Right forelimb (tissue), 1 donor: ENCODE measurements at regions not wholly inside any gene's neighbourhood (a gene's known extent, or its start where the extent isn't known, plus 50 kb on each side); places are given as distances from the start of the nearest gene placed in this dataset.
A peak's percentile ranks its signal among the peaks of the same experiment; 100 is the strongest.

Experiments used
- DNase-seq: peaks from one replicate; pipeline ENCODE4 v3.0.0-alpha.2; 2018

- DNase-seq: peak; percentile 32
Measured at GRCh38 chr14:94682061-94682516, 69.9 kb downstream of the SERPINA3 start.

DNA sequence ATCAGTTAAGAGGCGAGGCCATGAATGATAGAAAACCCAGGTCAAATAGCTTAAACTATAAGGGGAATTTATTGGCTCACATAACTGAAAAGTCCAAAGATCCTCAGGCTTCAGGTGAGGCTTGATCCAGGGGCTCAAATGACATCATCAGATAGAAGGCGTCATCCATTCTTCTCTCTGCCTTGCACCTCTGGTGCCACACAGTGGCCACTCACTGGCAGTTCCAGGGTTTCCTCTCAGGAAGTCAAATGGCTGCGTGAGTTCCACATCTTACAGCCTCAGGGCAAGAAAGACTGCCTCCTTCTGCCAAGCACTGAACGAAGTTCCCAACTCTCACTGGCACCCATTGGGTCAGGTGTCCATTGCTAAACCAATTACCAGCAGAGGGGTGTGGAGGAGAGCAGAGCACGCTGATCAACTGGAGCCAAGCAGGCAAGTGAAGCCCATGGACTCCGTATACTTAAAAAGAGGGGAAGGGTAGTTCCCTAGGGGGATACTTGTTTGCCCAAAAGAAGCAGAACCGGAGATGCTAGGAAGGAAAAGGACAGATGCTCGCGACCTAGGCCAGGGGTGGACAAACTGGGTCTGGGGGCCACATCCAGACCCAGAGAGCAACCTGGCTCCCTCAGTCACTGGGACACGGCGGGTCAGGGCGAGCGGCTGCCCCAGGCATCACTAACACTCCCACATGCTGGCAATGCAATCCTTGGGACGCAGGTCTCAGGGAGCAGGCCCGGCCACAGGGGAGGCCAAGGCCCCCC is 69.3 kb downstream of the SERPINA3 start:
- DNase-seq: peak; percentile 29

DNA sequence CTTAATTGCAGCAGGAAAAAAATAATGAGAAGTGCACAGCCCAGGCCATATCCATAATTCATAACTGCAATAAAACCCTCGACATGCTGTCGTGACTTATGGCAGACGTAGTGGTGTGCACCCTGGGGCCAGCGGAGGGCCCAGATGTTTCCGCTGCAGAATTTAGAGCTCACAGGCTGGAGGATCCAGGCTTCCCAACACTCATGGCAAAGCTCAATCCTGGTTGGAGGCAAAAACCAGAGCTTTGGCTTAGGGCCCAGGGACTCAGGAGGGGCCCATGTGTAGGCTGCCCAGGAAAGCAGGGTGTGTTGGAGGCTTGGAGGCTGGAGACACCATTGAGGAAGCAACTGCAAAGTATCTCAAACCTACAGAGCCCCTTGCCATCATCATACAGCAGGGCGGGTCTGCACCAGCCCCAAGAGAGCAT is 68.7 kb downstream of the SERPINA3 start:
- DNase-seq: peak; percentile 39

DNA sequence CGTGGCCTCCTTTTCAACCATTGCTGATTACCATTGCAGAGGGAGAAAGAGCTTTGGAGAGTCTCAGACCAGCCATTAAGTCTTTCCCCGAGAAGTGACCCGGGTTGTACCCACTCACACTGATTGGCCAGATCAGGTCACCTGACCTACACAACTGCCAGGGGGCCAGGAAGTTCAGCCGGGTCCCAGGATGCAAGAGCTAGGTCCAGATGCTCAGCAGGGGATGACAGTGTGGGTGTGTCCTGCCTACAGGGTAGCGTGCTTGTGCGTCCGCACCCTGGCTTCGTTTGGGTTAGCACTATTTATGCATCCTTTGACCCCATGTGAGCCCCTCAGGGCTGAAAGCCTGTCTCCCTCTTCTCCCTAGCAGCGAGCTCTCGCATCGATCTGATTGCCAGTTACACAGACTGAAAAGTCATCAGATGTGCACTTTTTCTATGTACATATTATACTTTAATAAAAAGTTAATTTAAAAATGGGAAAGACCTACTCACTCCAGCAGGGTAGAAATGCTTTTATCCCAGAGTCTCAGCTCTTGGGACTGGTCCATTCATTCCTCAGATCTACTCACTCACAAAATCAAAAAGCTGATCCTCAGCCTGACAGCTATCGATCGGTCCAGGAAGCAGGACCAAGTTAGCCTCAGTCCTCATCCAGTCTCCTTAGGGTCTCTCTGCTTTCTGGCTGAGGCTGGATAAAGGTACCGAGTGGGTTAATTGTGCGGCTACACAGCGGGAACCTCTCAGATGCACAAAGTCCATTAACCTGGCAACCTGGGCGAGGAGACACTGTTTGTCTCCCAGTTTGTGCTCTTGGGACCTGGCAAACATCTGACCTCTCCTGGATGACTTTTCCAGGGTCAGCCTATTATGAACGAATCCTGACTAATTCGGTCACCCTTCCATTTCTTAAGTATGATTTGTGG is 68.0 kb downstream of the SERPINA3 start:
- peak; percentile 50 for DNase-seq

GRCh38 chr14:94679106-94679810 is 67.1 kb downstream of the SERPINA3 start:
- DNase-seq: peak; percentile 23

DNA sequence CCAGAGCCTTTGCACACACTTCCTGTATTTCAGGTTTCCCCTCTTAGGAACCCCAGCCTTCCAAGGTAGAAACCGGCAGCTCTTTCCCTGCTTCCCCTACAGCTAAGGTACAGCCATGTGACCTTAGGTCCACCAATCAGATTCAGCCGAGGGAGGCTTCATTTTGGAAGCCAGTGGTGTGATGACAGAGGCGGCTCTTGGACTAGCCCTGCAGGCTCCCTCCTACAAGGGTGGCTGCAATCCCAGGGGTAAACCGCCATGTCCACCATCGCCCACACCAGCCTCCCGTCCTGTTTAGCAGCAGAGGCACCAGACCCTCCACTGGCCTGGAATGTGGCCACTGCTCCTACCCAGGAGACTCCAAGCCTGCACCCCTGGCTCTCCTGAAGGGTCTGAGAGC is 65.6 kb downstream of the SERPINA3 start:
- DNase-seq: peak; percentile 18

DNA sequence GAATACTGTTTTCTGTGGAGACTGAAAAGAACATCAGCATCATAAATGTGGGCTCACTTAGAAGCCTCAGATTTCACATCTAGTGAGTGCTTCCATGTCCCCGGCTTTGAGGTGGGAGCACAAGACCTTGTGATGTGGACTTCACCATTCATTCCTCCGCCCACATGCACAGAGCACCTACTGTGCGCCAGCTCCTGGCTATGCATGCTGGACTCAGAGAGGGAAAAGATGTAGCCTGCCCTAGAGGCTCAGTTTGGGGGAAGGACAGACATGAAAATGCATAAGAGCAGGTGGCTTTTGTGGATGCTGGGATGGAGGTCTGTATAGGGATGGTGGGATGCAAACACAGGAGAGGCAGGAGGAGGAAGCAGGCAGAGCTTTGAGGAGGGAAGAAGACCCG is 65.0 kb downstream of the SERPINA3 start:
- peak; percentile 26 for DNase-seq

DNA sequence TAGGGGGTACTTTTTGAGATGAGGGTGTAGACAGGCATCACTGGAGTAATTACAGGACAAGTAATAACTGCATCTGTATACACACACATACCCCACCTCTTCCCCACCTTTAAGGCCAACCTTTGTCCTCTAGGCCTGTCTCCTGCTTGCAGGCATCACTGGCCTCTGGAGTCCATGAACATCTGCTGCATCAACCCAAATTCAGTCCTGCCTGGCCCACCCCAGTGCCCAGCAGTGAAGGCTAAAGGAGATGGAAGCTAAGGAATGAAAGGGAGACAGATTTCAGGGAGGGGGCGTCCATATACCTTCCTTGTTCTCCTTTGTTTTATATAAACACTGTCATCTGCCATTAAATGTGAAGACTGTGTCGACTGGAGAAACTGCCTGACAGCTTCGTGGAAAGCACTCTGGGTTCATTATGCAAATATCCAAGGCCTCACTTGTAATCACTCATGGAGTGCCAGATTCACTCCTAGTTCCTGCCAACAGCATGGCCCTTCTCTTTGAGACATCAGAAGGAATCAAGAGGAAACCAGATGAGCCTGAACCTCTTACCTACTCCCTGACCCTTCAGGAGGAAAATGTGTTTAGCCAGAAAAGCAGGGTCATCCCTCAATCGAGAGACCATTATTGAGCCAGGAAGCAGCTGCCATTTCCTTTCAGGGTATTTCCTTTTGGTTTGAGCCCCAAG is 64.4 kb downstream of the SERPINA3 start:
- DNase-seq: peak; percentile 20

DNA sequence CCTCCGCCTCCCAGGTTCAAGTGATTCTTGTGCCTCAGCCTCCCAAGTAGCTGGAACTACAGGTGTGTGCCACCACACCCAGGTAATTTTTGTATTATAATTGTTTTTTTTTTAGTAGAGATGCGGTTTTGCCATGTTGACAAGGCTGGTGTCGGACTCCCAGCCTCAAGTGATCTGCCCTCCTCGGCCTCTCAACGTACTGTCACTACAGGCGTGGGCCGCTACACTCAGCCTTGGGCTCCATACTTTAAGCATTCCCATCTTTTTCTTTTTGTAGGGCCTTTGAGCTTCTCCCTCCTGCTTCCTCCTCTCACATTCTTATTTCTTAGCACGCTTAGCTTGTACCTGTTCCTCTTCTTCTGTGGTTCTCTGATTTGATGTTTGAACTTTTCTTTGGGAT is 62.8 kb downstream of the SERPINA3 start:
- DNase-seq: no peak

DNA sequence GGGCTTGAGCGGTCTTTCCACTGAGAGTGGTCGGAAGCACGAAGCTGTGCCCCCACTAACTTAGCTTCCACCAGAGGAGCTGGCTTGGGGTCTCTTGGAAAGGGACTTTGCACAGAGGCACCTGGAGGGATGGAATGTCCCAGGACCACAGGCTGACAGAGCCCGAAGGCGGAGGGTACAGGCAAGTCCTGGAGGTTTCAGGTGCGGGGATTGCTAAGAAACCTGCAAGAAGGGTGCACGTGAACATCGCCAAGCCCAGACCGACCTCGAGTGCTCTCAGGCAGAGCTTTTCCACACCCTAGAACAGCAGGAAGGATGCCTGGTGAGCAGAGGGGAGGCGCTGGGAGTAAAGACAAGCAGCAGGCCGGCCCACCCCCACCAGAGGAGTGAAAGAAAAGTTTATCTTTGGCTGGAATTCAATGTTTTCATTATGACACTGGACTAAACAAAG is 61.6 kb downstream of the SERPINA3 start:
- DNase-seq: peak; percentile 39
